GM23338 (cell line): ENCODE measurements at regions not wholly inside any gene's neighbourhood (a gene's known extent, or its start where the extent isn't known, plus 50 kb on each side); places are given as distances from the start of the nearest gene placed in this dataset.

Source experiments
- ATAC-seq: fragments of 200-7000 bp; cut with Tn5 transposase; 3 replicates; pipeline ENCODE4 v1.9.1; 2020
- DNase-seq: peaks from one replicate; pipeline ENCODE4 v3.0.0-alpha.2; 2015; ENCODE audit warnings: low spot score
- H2AFZ ChIP-seq: fragments of 200-600 bp; sonication (generic); 2 replicates; pipeline ENCODE4 v1.8.0; 2016; ENCODE audit warnings: antibody characterized with exemption, mild to moderate bottlenecking, moderate library complexity
- H3F3A ChIP-seq: fragments of 200-600 bp; sonication (generic); replicated peaks from 2 replicates; pipeline ENCODE4 v1.8.0; 2017; ENCODE audit warnings: antibody characterized with exemption, mixed run types, low read depth
- H3K27ac ChIP-seq: fragments of 200-600 bp; sonication (generic); 2 replicates; pipeline ENCODE4 v1.6.1; 2016; ENCODE audit warnings: low read depth
- H3K27me3 ChIP-seq: fragments of 200-600 bp; sonication (generic); 2 replicates; pipeline ENCODE4 v1.8.0; 2016; ENCODE audit warnings: mild to moderate bottlenecking, mixed run types, moderate library complexity; ENCODE audit not compliant: insufficient read depth
- H3K36me3 ChIP-seq: fragments of 200-600 bp; sonication (generic); 2 replicates; pipeline ENCODE4 v1.8.0; 2016; ENCODE audit warnings: mild to moderate bottlenecking; ENCODE audit not compliant: insufficient read depth
- H3K4me1 ChIP-seq: fragments of 200-600 bp; sonication (generic); 2 replicates; pipeline ENCODE4 v1.8.0; 2016; ENCODE audit warnings: mild to moderate bottlenecking, moderate library complexity; ENCODE audit not compliant: insufficient read depth
- H3K4me2 ChIP-seq: fragments of 200-600 bp; sonication (generic); 2 replicates; pipeline ENCODE4 v1.7.1; 2017; ENCODE audit warnings: mixed run types
- H3K4me3 ChIP-seq: fragments of 200-600 bp; sonication (generic); 2 replicates; pipeline ENCODE4 v1.6.1; 2016; ENCODE audit warnings: mixed run types
- H3K79me2 ChIP-seq: fragments of 200-600 bp; sonication (generic); replicated peaks from 2 replicates; pipeline ENCODE4 v1.8.0; 2017; ENCODE audit warnings: mild to moderate bottlenecking; ENCODE audit not compliant: insufficient read depth
- H3K9me2 ChIP-seq: fragments of 200-600 bp; sonication (generic); 2 replicates; pipeline ENCODE4 v1.8.0; 2017; ENCODE audit not compliant: insufficient read depth
- H4K20me1 ChIP-seq: fragments of 200-600 bp; sonication (generic); replicated peaks from 2 replicates; pipeline ENCODE4 v1.8.0; 2017; ENCODE audit warnings: mild to moderate bottlenecking; ENCODE audit not compliant: insufficient read depth
- H3K27ac Mint-ChIP-seq: 2 replicates; pipeline ENCODE4 v1.8.0; 2020; ENCODE audit warnings: inconsistent platforms, mild to moderate bottlenecking, moderate library complexity, mixed read lengths
- H3K27me3 Mint-ChIP-seq: 3 replicates; pipeline ENCODE4 v1.8.0; 2022; ENCODE audit warnings: low read depth, mild to moderate bottlenecking, moderate library complexity, mixed read lengths, inconsistent platforms; ENCODE audit not compliant: insufficient read depth, poor library complexity
- H3K36me3 Mint-ChIP-seq: 3 replicates; pipeline ENCODE4 v1.8.0; 2021; ENCODE audit warnings: low read depth, mild to moderate bottlenecking, inconsistent platforms, moderate library complexity, mixed read lengths
- H3K4me1 Mint-ChIP-seq: 3 replicates; pipeline ENCODE4 v1.8.0; 2020; ENCODE audit warnings: mild to moderate bottlenecking, inconsistent platforms, mixed read lengths
- H3K4me3 Mint-ChIP-seq: 3 replicates; pipeline ENCODE4 v1.8.0; 2021; ENCODE audit warnings: moderate library complexity, mild to moderate bottlenecking, inconsistent platforms, mixed read lengths
- H3K9me3 Mint-ChIP-seq: 3 replicates; pipeline ENCODE4 v1.8.0; 2020; ENCODE audit warnings: moderate library complexity, mild to moderate bottlenecking, inconsistent platforms, mixed read lengths
- CREB1 ChIP-seq: fragments of 250-450 bp; sonication (Bioruptor Pico); IDR thresholded peaks from 2 replicates; pipeline ENCODE4 v1.5.0; 2020; ENCODE audit warnings: low read depth, mild to moderate bottlenecking, moderate library complexity
- EZH2 ChIP-seq: fragments of 200-600 bp; sonication (generic); IDR thresholded peaks from one replicate; pipeline ENCODE4 v1.8.0; 2017; ENCODE audit warnings: antibody characterized with exemption, mild to moderate bottlenecking, low read depth; ENCODE audit not compliant: unreplicated experiment
- EZH2phosphoT487 ChIP-seq: fragments of 200-600 bp; sonication (generic); IDR thresholded peaks from one replicate; pipeline ENCODE4 v1.8.1; 2018; ENCODE audit warnings: antibody characterized with exemption; ENCODE audit not compliant: unreplicated experiment
- JUNB ChIP-seq: IDR thresholded peaks from one replicate; pipeline ENCODE4 v1.6.1; 2016; ENCODE audit warnings: antibody characterized with exemption; ENCODE audit not compliant: unreplicated experiment
- NANOG ChIP-seq: IDR thresholded peaks from 2 replicates; pipeline ENCODE4 v1.6.1; 2016; ENCODE audit warnings: antibody characterized with exemption, borderline replicate concordance
- POLR2AphosphoS5 ChIP-seq: IDR thresholded peaks from 2 replicates; pipeline ENCODE4 v1.6.1; 2016; ENCODE audit warnings: antibody characterized with exemption, low read depth
- STAT1 ChIP-seq: IDR thresholded peaks from one replicate; pipeline ENCODE4 v1.6.1; 2016; ENCODE audit warnings: antibody characterized with exemption; ENCODE audit not compliant: unreplicated experiment
- ZNF114 ChIP-seq: fragments of 250-450 bp; sonication (Bioruptor Pico); IDR thresholded peaks from 2 replicates; pipeline ENCODE4 v1.5.0; 2020; ENCODE audit warnings: mild to moderate bottlenecking, moderate library complexity
- ZNF331 ChIP-seq: fragments of 250-450 bp; sonication (Bioruptor Pico); IDR thresholded peaks from 2 replicates; pipeline ENCODE4 v1.5.0; 2020; ENCODE audit warnings: low read depth, mild to moderate bottlenecking, moderate library complexity
- ZNF462 ChIP-seq: fragments of 250-450 bp; sonication (Bioruptor Pico); IDR thresholded peaks from 2 replicates; pipeline ENCODE4 v1.5.0; 2020; ENCODE audit warnings: mild to moderate bottlenecking, moderate library complexity
- TF ChIP-seq, protein P1 (sequence below), 2 experiments: fragments of 200-600 bp in 1 of 2; sonication (generic) in 1 of 2; conservative IDR thresholded peaks; 2 replicates each; pipeline versions ENCODE4 v1.5.1 to v1.6.1; 2016 to 2017; ENCODE audit warnings: antibody characterized with exemption in 2 of 2, low read depth in 2 of 2, mild to moderate bottlenecking in 2 of 2, moderate library complexity in 1 of 2
- TF ChIP-seq, protein P2 (sequence below): IDR thresholded peaks from one replicate; pipeline ENCODE4 v1.6.1; 2018; ENCODE audit warnings: antibody characterized with exemption; ENCODE audit not compliant: unreplicated experiment
- TF ChIP-seq, protein P3 (sequence below): IDR thresholded peaks from 2 replicates; pipeline ENCODE4 v1.6.1; 2016; ENCODE audit warnings: antibody characterized with exemption

GRCh38 chr13:26941345-26942174 is 181.0 kb upstream of the GPR12 start:
- Mint-ChIP-seq H3K27ac (no peak overlapping the region), H3K27me3 (peaks cover 3% of the 10 kb centered on the region), H3K9me3 (peaks cover 9% of the 10 kb centered on the region), H3K4me3 (no peak overlapping the region), H3K4me1 (peaks cover 5% of the 10 kb centered on the region), H3K36me3 (0 out of 3 replicates have a peak, but pooled peaks cover 5% of the 10 kb centered on the region)
- Histone ChIP-seq H3K9me2 (no peaks in the 10 kb centered on the region), H3K27me3 (no peaks in the 10 kb centered on the region), H3K36me3 (no peaks in the 10 kb centered on the region), H3F3A (no peaks in the 10 kb centered on the region), H3K4me1 (no peaks in the 10 kb centered on the region), H3K27ac (no peak overlapping the region), H3K79me2 (no peaks in the 10 kb centered on the region), H3K4me2 (no peak overlapping the region), H3K4me3 (no peak overlapping the region), H2AFZ (peak overlapping the region; percentile 14; the same call in 1 of the 2 replicates), H4K20me1 (no peaks in the 10 kb centered on the region; the same call in 1 of the 2 replicates)
- DNase-seq (no peak), ATAC-seq (no peak)
- TF ChIP-seq, protein P1, sequence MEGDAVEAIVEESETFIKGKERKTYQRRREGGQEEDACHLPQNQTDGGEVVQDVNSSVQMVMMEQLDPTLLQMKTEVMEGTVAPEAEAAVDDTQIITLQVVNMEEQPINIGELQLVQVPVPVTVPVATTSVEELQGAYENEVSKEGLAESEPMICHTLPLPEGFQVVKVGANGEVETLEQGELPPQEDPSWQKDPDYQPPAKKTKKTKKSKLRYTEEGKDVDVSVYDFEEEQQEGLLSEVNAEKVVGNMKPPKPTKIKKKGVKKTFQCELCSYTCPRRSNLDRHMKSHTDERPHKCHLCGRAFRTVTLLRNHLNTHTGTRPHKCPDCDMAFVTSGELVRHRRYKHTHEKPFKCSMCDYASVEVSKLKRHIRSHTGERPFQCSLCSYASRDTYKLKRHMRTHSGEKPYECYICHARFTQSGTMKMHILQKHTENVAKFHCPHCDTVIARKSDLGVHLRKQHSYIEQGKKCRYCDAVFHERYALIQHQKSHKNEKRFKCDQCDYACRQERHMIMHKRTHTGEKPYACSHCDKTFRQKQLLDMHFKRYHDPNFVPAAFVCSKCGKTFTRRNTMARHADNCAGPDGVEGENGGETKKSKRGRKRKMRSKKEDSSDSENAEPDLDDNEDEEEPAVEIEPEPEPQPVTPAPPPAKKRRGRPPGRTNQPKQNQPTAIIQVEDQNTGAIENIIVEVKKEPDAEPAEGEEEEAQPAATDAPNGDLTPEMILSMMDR (conservative IDR thresholded peaks at IDR 0.05; ENCODE audit: low read depth in 2 of 2) = no peak
- TF ChIP-seq, protein P2, sequence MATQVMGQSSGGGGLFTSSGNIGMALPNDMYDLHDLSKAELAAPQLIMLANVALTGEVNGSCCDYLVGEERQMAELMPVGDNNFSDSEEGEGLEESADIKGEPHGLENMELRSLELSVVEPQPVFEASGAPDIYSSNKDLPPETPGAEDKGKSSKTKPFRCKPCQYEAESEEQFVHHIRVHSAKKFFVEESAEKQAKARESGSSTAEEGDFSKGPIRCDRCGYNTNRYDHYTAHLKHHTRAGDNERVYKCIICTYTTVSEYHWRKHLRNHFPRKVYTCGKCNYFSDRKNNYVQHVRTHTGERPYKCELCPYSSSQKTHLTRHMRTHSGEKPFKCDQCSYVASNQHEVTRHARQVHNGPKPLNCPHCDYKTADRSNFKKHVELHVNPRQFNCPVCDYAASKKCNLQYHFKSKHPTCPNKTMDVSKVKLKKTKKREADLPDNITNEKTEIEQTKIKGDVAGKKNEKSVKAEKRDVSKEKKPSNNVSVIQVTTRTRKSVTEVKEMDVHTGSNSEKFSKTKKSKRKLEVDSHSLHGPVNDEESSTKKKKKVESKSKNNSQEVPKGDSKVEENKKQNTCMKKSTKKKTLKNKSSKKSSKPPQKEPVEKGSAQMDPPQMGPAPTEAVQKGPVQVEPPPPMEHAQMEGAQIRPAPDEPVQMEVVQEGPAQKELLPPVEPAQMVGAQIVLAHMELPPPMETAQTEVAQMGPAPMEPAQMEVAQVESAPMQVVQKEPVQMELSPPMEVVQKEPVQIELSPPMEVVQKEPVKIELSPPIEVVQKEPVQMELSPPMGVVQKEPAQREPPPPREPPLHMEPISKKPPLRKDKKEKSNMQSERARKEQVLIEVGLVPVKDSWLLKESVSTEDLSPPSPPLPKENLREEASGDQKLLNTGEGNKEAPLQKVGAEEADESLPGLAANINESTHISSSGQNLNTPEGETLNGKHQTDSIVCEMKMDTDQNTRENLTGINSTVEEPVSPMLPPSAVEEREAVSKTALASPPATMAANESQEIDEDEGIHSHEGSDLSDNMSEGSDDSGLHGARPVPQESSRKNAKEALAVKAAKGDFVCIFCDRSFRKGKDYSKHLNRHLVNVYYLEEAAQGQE = no peak
- no peak for TF ChIP-seq CREB1 (CRISPR knock-in tag)
- TF ChIP-seq, protein P3, sequence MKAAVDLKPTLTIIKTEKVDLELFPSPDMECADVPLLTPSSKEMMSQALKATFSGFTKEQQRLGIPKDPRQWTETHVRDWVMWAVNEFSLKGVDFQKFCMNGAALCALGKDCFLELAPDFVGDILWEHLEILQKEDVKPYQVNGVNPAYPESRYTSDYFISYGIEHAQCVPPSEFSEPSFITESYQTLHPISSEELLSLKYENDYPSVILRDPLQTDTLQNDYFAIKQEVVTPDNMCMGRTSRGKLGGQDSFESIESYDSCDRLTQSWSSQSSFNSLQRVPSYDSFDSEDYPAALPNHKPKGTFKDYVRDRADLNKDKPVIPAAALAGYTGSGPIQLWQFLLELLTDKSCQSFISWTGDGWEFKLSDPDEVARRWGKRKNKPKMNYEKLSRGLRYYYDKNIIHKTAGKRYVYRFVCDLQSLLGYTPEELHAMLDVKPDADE = no peak
- TF ChIP-seq STAT1 = no peak
- TF ChIP-seq EZH2 = no peak
- no peak for TF ChIP-seq ZNF331 (CRISPR knock-in tag)
- TF ChIP-seq JUNB = no peak
- TF ChIP-seq ZNF114 (CRISPR knock-in tag) = no peak
- no peak for TF ChIP-seq EZH2phosphoT487
- TF ChIP-seq NANOG = no peak
- no peak for TF ChIP-seq POLR2AphosphoS5
- no peak for TF ChIP-seq ZNF462 (CRISPR knock-in tag)
